ENCODE measurements at regions not wholly inside any gene's neighbourhood (a gene's known extent, or its start where the extent isn't known, plus 50 kb on each side); places are given as distances from the start of the nearest gene placed in this dataset.
"Not testable (repeated sequence)": the region's sequence is repeated elsewhere in the genome, so short reads cannot be mapped to it uniquely, and the experiment has no call there.

DNA sequence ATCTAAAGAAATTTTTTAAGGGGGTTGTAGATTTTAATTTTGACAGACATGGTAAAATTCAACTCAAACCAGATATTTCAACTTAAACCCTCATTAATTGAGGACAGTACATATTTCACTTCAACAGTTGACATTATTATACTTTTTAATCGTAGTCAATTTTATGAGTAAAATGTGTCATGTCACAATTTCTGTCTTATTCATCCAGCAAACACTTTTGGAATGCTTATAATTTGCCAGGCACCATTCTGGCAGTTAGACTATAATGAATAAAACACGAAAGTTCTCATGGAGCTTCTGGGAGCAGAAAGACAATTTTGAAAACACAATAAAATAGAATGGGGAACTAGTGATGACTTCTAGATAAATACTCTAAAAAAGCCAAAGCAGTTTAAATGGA, 1094.8 kb downstream of the SUCLG1 start:
- no peaks in the 10 kb centered on the region for H3K36me3 ChIP-seq (ENCODE audit: control insufficient read depth, insufficient read depth, low read length)
- no peak for DNase-seq (ENCODE audit: low read depth, low spot score)
- no peak overlapping the region for H3K4me3 ChIP-seq (ENCODE audit: low read length)
- WGBS (ENCODE audit: insufficient coverage, insufficient read length): no CpG with 5 or more reads among the region's 2 CpGs
- no peaks in the 10 kb centered on the region for H3K9me3 ChIP-seq (ENCODE audit: control insufficient read depth, insufficient read depth, low read length)
- H3K27me3 ChIP-seq (ENCODE audit: control insufficient read depth, insufficient read depth, low read length): no peaks in the 10 kb centered on the region
- no peaks in the 10 kb centered on the region for H3K4me1 ChIP-seq (ENCODE audit: control insufficient read depth, insufficient read depth, low read length)
- H3K27ac ChIP-seq (ENCODE audit: low read length): no peak overlapping the region

DNA sequence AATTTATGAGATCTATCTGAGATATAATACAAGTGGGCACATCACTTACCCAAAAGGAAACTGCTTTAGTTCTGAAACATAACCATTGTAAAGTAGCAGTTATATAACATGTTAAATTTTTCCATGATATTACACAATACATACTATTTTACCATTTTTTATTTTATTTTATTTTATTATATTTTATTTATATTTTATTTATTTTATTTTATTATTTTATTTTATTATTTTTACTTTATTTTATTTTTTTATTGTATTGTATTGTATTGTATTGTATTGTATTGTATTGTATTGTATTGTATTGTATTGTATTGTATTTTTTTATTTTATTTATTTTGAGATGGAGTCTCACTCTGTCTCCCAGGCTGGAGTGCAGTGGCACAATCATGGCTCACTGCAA, 1095.9 kb downstream of the SUCLG1 start:
- H3K4me3 ChIP-seq (ENCODE audit: low read length); H3K27ac ChIP-seq (ENCODE audit: low read length); DNase-seq (ENCODE audit: low read depth, low spot score); H3K27me3 ChIP-seq (ENCODE audit: control insufficient read depth, insufficient read depth, low read length); H3K4me1 ChIP-seq (ENCODE audit: control insufficient read depth, insufficient read depth, low read length); H3K36me3 ChIP-seq (ENCODE audit: control insufficient read depth, insufficient read depth, low read length); H3K9me3 ChIP-seq (ENCODE audit: control insufficient read depth, insufficient read depth, low read length): not testable (repeated sequence)

DNA sequence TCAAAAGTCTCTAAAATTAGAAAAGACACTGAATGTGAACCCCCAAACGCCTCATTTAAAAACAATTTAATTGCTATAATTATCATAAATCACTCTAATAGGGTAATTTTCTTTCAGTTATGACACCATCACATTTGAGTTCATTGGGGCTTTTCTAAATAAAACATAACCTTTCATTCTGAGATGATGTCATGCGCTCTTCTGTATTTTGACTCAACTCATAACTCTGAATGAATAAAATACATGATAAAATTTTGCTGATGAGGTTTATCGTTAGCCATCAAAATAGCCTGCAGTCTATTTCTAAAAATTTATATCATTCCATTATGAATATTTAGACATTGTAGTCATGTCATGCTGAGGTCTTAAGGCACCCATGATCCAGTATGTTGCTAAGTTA, 1099.7 kb downstream of the SUCLG1 start:
- Histone ChIP-seq H3K27me3 (ENCODE audit: control insufficient read depth, insufficient read depth, low read length) (no peaks in the 10 kb centered on the region), H3K27ac (ENCODE audit: low read length) (no peak overlapping the region), H3K9me3 (ENCODE audit: control insufficient read depth, insufficient read depth, low read length) (no peaks in the 10 kb centered on the region), H3K4me1 (ENCODE audit: control insufficient read depth, insufficient read depth, low read length) (no peaks in the 10 kb centered on the region), H3K36me3 (ENCODE audit: control insufficient read depth, insufficient read depth, low read length) (no peaks in the 10 kb centered on the region), H3K4me3 (ENCODE audit: low read length) (no peak overlapping the region)
- DNase-seq (ENCODE audit: low read depth, low spot score): no peak
- 100% methylated on average over 1 of the region's 3 CpGs for WGBS (ENCODE audit: insufficient coverage, insufficient read length)

DNA sequence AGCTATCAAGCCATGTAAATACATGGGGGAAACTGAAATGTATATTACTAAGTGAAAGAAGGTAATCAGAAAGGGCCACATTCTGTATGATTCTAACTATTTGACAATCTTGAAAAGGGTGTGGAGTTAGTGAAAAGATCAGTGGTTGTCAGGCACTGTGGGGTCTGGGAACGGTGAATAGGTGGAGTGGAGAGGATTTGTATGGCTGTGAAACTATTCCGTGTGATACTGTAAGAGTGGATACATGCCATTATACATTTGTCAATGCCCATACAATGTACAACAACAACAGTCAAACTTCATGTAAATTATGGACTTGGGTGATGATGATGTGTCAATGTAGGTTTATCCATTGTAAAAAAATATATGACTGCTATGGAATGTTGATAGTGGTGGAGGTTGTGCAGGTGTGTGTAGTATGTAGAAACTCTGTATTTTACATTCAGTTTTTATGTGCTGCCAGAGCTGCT, 1116.2 kb downstream of the SUCLG1 start:
- Histone ChIP-seq H3K36me3 (ENCODE audit: control insufficient read depth, insufficient read depth, low read length) (no peaks in the 10 kb centered on the region), H3K27ac (ENCODE audit: low read length) (no peak overlapping the region), H3K27me3 (ENCODE audit: control insufficient read depth, insufficient read depth, low read length) (no peaks in the 10 kb centered on the region), H3K9me3 (ENCODE audit: control insufficient read depth, insufficient read depth, low read length) (no peaks in the 10 kb centered on the region), H3K4me1 (ENCODE audit: control insufficient read depth, insufficient read depth, low read length) (no peaks in the 10 kb centered on the region), H3K4me3 (ENCODE audit: low read length) (no peak overlapping the region)
- no peak for DNase-seq (ENCODE audit: low read depth, low spot score)
- WGBS (ENCODE audit: insufficient coverage, insufficient read length): no CpG with 5 or more reads among the region's 2 CpGs

DNA sequence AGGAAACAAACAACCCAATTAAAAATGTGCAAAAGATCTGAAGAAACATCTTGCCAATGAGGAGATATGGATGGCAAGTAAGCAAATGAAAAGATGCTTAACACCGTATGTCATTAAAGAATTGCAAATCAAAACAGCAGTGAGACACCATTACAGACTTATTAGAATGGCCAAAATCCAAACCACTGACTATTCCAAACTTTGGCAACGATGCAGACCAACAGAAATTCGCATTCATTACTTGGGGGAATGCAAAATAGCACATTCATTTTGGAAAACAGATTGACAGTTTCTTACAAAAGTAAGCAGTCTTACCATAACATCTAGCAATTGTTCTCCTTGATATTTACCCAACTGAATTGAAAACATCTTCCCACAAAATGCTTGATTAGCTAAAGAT, 1118.7 kb downstream of the SUCLG1 start:
- Histone ChIP-seq H3K27me3 (ENCODE audit: control insufficient read depth, insufficient read depth, low read length) (no peaks in the 10 kb centered on the region), H3K27ac (ENCODE audit: low read length) (no peak overlapping the region), H3K4me3 (ENCODE audit: low read length) (no peak overlapping the region), H3K4me1 (ENCODE audit: control insufficient read depth, insufficient read depth, low read length) (no peaks in the 10 kb centered on the region), H3K36me3 (ENCODE audit: control insufficient read depth, insufficient read depth, low read length) (no peaks in the 10 kb centered on the region), H3K9me3 (ENCODE audit: control insufficient read depth, insufficient read depth, low read length) (no peaks in the 10 kb centered on the region)
- no peak for DNase-seq (ENCODE audit: low read depth, low spot score)
- no CpG with 5 or more reads among the region's 3 CpGs for WGBS (ENCODE audit: insufficient coverage, insufficient read length)

DNA sequence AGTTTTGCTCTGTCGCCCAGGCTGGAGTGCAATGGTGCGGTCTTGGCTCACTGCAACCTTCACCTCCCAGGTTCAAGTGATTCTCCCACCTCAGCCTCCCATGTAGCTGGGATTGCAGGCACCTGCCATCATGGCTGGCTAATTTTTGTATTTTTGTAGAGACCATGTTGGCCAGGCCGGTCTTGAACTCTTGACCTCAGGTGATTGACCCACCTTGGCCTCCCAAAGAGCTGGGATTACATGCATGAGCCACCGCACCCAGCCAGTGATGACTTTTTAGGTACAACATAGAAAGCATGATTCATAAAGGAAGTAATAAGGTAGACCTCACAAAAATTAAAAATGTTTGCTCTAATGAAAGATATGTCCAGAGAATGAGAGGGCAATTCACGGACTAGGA, 1119.1 kb downstream of the SUCLG1 start:
- not testable (repeated sequence) for H3K9me3 ChIP-seq (ENCODE audit: control insufficient read depth, insufficient read depth, low read length); DNase-seq (ENCODE audit: low read depth, low spot score); H3K27ac ChIP-seq (ENCODE audit: low read length); H3K4me3 ChIP-seq (ENCODE audit: low read length); H3K4me1 ChIP-seq (ENCODE audit: control insufficient read depth, insufficient read depth, low read length); H3K27me3 ChIP-seq (ENCODE audit: control insufficient read depth, insufficient read depth, low read length); H3K36me3 ChIP-seq (ENCODE audit: control insufficient read depth, insufficient read depth, low read length)
- no CpG with 5 or more reads among the region's 5 CpGs for WGBS (ENCODE audit: insufficient coverage, insufficient read length)

DNA sequence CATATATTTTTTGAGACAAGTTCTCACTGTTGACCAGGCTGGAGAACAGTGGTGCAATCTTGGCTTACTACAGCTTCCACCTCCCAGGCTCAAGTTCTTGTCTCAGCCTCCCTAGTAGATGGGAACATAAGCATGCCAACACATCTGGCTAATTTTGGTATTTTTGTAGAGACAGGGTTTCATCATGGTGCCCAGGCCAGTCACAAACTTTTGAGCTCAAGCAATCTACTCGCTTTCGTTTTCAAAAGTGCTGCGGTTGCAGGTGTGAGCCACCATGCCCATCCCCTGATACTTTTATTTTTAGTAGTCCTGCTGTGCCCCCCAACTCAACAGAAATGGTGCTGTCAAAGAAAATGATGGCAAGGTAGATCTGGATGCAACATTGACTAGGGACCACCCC, 1127.3 kb downstream of the SUCLG1 start:
- no peak overlapping the region for H3K27ac ChIP-seq (ENCODE audit: low read length)
- H3K36me3 ChIP-seq (ENCODE audit: control insufficient read depth, insufficient read depth, low read length): no peaks in the 10 kb centered on the region
- no peaks in the 10 kb centered on the region for H3K4me1 ChIP-seq (ENCODE audit: control insufficient read depth, insufficient read depth, low read length)
- H3K4me3 ChIP-seq (ENCODE audit: low read length): no peak overlapping the region
- WGBS (ENCODE audit: insufficient coverage, insufficient read length): no CpG with 5 or more reads among the region's 3 CpGs
- no peak for DNase-seq (ENCODE audit: low read depth, low spot score)
- H3K27me3 ChIP-seq (ENCODE audit: control insufficient read depth, insufficient read depth, low read length): no peaks in the 10 kb centered on the region
- H3K9me3 ChIP-seq (ENCODE audit: control insufficient read depth, insufficient read depth, low read length): no peaks in the 10 kb centered on the region

DNA sequence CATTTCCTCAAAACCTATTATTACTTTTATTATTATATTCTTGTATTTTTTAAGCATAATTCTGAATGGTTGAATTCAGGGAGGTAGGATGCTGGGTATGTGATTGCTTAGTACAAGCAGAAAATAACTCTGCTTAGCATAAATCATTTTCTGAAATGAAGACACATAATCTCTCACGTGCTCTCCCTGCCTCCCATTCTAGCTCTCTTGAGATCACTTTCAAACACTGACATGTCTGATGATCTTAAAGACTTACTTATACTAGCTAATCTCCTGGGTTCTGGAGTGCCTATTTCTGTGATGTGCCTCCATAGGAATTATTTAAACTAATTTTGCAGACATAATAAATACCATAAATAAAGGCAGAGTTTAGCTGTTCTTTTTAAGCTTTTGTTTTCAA, 1136.0 kb downstream of the SUCLG1 start:
- Histone ChIP-seq H3K9me3 (ENCODE audit: control insufficient read depth, insufficient read depth, low read length) (no peaks in the 10 kb centered on the region), H3K27ac (ENCODE audit: low read length) (no peak overlapping the region), H3K27me3 (ENCODE audit: control insufficient read depth, insufficient read depth, low read length) (no peaks in the 10 kb centered on the region), H3K4me1 (ENCODE audit: control insufficient read depth, insufficient read depth, low read length) (no peaks in the 10 kb centered on the region), H3K4me3 (ENCODE audit: low read length) (no peak overlapping the region), H3K36me3 (ENCODE audit: control insufficient read depth, insufficient read depth, low read length) (no peaks in the 10 kb centered on the region)
- WGBS (ENCODE audit: insufficient coverage, insufficient read length): no CpG with 5 or more reads among the region's 1 CpG
- DNase-seq (ENCODE audit: low read depth, low spot score): no peak

DNA sequence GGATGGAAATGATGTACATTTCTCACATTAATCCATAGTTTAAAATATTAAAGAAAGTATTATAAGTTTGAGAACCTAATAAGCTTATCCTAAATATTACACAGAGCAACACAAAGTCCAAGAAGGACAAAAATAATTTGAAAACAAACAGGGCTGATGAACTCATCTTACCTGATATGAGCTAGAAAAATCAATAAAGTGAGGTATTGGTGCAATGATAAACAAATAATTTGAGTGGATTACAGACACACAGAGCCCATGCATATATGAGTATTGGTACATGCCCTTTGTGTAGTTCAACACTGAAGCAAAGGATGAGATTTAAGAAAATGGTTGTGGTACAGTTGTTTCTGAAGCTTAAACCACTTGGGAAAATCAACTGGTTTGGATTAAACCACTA, 1139.0 kb downstream of the SUCLG1 start:
- no peak overlapping the region for H3K27ac ChIP-seq (ENCODE audit: low read length)
- no peaks in the 10 kb centered on the region for H3K36me3 ChIP-seq (ENCODE audit: control insufficient read depth, insufficient read depth, low read length)
- no peak overlapping the region for H3K4me3 ChIP-seq (ENCODE audit: low read length)
- H3K27me3 ChIP-seq (ENCODE audit: control insufficient read depth, insufficient read depth, low read length): no peaks in the 10 kb centered on the region
- DNase-seq (ENCODE audit: low read depth, low spot score): no peak
- H3K4me1 ChIP-seq (ENCODE audit: control insufficient read depth, insufficient read depth, low read length): no peaks in the 10 kb centered on the region
- no peaks in the 10 kb centered on the region for H3K9me3 ChIP-seq (ENCODE audit: control insufficient read depth, insufficient read depth, low read length)

DNA sequence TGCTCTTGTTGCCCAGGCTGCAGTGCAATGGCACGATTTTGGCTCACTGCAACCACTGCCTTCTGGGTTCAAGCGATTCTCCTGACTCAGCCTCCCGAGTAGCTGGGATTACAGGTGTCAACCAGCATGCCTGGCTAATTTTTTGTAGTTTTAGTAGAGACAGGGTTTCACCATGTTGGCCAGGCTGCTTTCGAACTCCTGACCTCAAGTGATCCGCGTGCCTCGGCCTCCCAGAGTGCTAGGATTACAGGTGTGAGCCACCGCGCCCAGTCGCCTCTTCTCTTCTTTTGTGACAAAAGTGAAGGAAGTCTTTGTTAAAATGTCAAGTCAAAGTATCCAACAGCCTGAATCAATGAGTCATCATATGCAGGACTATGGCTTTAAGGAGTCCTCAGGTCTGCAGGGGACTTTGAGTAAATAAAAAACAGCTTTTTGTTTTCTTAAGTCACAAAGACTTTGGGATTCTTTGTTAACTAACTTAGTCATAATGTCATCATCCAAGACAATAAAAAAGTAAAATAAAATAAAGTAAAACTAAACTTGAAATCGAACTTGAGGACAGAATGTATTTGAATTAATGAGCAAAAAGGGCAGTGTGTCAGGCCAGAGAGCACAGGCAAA, 1153.2 kb downstream of the SUCLG1 start:
- Histone ChIP-seq H3K9me3 (ENCODE audit: control insufficient read depth, insufficient read depth, low read length) (no peaks in the 10 kb centered on the region), H3K4me1 (ENCODE audit: control insufficient read depth, insufficient read depth, low read length) (no peaks in the 10 kb centered on the region), H3K4me3 (ENCODE audit: low read length) (no peak overlapping the region), H3K27ac (ENCODE audit: low read length) (no peak overlapping the region), H3K27me3 (ENCODE audit: control insufficient read depth, insufficient read depth, low read length) (no peaks in the 10 kb centered on the region), H3K36me3 (ENCODE audit: control insufficient read depth, insufficient read depth, low read length) (no peaks in the 10 kb centered on the region)
- no peak for DNase-seq (ENCODE audit: low read depth, low spot score)
- no CpG with 5 or more reads among the region's 11 CpGs for WGBS (ENCODE audit: insufficient coverage, insufficient read length)

DNA sequence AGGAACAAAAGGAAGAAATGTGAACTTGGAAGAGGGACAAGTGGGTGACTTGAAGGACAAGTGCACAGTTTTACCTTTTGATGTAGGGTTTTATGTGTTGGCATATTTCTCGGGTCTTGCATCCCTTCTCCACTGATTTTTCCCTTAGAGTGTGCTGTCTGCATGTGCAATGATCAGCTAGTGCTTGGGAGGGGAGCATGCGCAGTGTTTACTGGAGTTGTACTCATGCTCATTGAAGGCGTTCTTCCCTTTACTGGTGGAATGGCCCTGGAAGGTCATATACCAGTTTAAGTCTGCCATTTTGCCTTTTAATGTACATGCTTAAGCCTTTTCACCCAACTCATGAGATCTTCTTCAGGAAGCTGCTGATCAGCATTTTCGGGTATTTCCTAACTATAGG, 1168.0 kb downstream of the SUCLG1 start:
- Histone ChIP-seq H3K27me3 (ENCODE audit: control insufficient read depth, insufficient read depth, low read length) (no peaks in the 10 kb centered on the region), H3K36me3 (ENCODE audit: control insufficient read depth, insufficient read depth, low read length) (no peaks in the 10 kb centered on the region), H3K4me3 (ENCODE audit: low read length) (no peak overlapping the region), H3K4me1 (ENCODE audit: control insufficient read depth, insufficient read depth, low read length) (no peaks in the 10 kb centered on the region), H3K9me3 (ENCODE audit: control insufficient read depth, insufficient read depth, low read length) (no peaks in the 10 kb centered on the region), H3K27ac (ENCODE audit: low read length) (no peak overlapping the region)
- DNase-seq (ENCODE audit: low read depth, low spot score): no peak
- no CpG with 5 or more reads among the region's 4 CpGs for WGBS (ENCODE audit: insufficient coverage, insufficient read length)

All from iPS DF 6.9 (cell line).